Activated T-helper 1 cell treated with anti-CD3 and anti-CD28 coated beads, Interleukin-12 subunit alpha, Interleukin-12 subunit beta, Interleukin-2, Interleukin-4 antibody, amounts not matched to agents 30 ng/mL and 10 ng/mL and 1 ng/mL, durations not matched to agents 14 hours and 24 hours and 36 hours (primary cell): ENCODE measurements at regions not wholly inside any gene's neighbourhood (a gene's known extent, or its start where the extent isn't known, plus 50 kb on each side); places are given as distances from the start of the nearest gene placed in this dataset.

Experiments used
- DNase-seq: peaks from one replicate; pipeline ENCODE4 v3.0.0; 2021; ENCODE audit warnings: low spot score
- H3K27ac Mint-ChIP-seq: one replicate; pipeline ENCODE4 v1.8.0; 2021; ENCODE audit warnings: mild to moderate bottlenecking, mixed read lengths
- H3K27me3 Mint-ChIP-seq: one replicate; pipeline ENCODE4 v1.8.0; 2022; ENCODE audit warnings: mild to moderate bottlenecking, moderate library complexity, mixed read lengths; ENCODE audit not compliant: insufficient read depth
- H3K36me3 Mint-ChIP-seq: one replicate; pipeline ENCODE4 v1.8.0; 2021; ENCODE audit warnings: low read depth, mixed read lengths
- H3K4me1 Mint-ChIP-seq: one replicate; pipeline ENCODE4 v1.8.0; 2021; ENCODE audit warnings: low read depth, mixed read lengths
- H3K4me3 Mint-ChIP-seq: one replicate; pipeline ENCODE4 v1.8.0; 2021; ENCODE audit warnings: mild to moderate bottlenecking, moderate library complexity, mixed read lengths
- H3K9me3 Mint-ChIP-seq: one replicate; pipeline ENCODE4 v1.8.0; 2021; ENCODE audit warnings: mixed read lengths
- intact Hi-C: fragments of 100-400 bp; cut with micrococcal nuclease; formaldehyde crosslinking; loops from one replicate; pipeline ENCODE4 v1.15.1; 2024

- H3K4me1 Mint-ChIP-seq, result no peaks in the 10 kb centered on the region
- H3K4me3 Mint-ChIP-seq, result no peak overlapping the region
- H3K27ac Mint-ChIP-seq, result no peak overlapping the region
- intact Hi-C loops, result no loop called here
- no peak for DNase-seq
- no peaks in the 10 kb centered on the region for H3K9me3 Mint-ChIP-seq
- no peaks in the 10 kb centered on the region for H3K36me3 Mint-ChIP-seq
- H3K27me3 Mint-ChIP-seq, result peaks cover 41% of the 10 kb centered on the region
Observed at GRCh38 chr11:134008634-134009071, 51.9 kb upstream of the IGSF9B start.

- Mint-ChIP-seq H3K27me3 (peaks cover 50% of the 10 kb centered on the region), H3K9me3 (no peaks in the 10 kb centered on the region), H3K27ac (no peak overlapping the region), H3K36me3 (no peaks in the 10 kb centered on the region), H3K4me3 (no peak overlapping the region), H3K4me1 (no peaks in the 10 kb centered on the region)
- DNase-seq, result no peak
- intact Hi-C loops, result no loop called here
Observed at GRCh38 chr11:134013518-134013917, 55.4 kb upstream of the JAM3 start.

DNA sequence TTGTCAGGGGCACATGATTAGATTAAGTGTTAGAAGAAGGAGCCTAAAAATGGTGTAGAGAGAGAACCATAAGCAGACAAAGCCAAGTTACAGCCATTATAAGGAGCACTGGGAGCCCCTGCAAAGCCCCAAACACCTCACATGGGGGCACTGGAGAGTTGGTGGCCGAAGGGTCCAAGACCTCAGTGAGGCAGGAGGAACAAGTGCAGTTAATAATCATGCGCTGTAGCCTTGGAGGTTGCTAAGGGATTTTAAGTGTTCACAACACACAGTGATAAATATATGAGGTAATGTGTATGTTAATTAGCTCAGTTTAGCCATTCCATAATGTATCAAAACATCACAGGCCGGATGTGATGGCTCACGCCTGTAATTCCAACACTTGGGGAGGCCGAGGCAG, 54.4 kb upstream of the JAM3 start:
- H3K4me1 Mint-ChIP-seq, result no peaks in the 10 kb centered on the region
- no peak overlapping the region for H3K4me3 Mint-ChIP-seq
- no peak overlapping the region for H3K27ac Mint-ChIP-seq
- peaks cover 47% of the 10 kb centered on the region for H3K27me3 Mint-ChIP-seq
- no peak for DNase-seq
- H3K36me3 Mint-ChIP-seq, result no peaks in the 10 kb centered on the region
- H3K9me3 Mint-ChIP-seq, result no peaks in the 10 kb centered on the region
- intact Hi-C loops, result no loop called here

DNA sequence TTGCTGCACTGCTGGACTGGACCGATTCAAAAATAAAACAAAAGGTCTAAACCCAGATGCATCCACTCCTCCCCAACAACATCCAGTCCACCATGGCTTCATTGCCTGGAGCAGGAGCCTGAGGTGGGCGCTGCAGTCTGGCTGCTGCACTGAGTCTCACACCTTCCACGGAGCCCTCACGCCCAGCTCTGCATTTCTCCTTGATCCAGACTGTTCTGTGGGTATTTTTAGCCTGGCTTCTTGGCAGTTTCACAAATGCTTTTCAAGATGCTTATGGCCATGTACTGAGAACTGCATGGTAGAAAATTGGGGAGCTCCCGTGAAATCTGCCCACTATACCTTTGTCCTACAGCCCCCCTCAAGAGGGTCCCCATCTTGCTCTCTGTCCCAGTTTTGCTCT, 53.3 kb upstream of the JAM3 start:
- Mint-ChIP-seq H3K36me3 (no peaks in the 10 kb centered on the region), H3K9me3 (no peaks in the 10 kb centered on the region), H3K4me3 (no peak overlapping the region), H3K27me3 (peaks cover 49% of the 10 kb centered on the region), H3K27ac (no peak overlapping the region), H3K4me1 (no peaks in the 10 kb centered on the region)
- intact Hi-C loops, result no loop called here
- DNase-seq, result no peak

- H3K27me3 Mint-ChIP-seq, result peaks cover 32% of the 10 kb centered on the region
- H3K4me1 Mint-ChIP-seq, result no peaks in the 10 kb centered on the region
- DNase-seq, result no peak
- no peaks in the 10 kb centered on the region for H3K36me3 Mint-ChIP-seq
- no peaks in the 10 kb centered on the region for H3K9me3 Mint-ChIP-seq
- no peak overlapping the region for H3K27ac Mint-ChIP-seq
- intact Hi-C loops, result no loop called here
- no peak overlapping the region for H3K4me3 Mint-ChIP-seq
Observed at GRCh38 chr11:134017511-134018430, 51.1 kb upstream of the JAM3 start.
